Activated CD4-positive, alpha-beta T cell treated with anti-CD3 and anti-CD28 coated beads, Interleukin-2, amount 50 U/mL, for 16 hours (primary cell): ENCODE measurements at regions not wholly inside any gene's neighbourhood (a gene's known extent, or its start where the extent isn't known, plus 50 kb on each side); places are given as distances from the start of the nearest gene placed in this dataset.
"Not testable (repeated sequence)": the region's sequence is repeated elsewhere in the genome, so short reads cannot be mapped to it uniquely, and the experiment has no call there.

Experiments used
- DNase-seq: peaks from one replicate; pipeline ENCODE4 v3.0.0-alpha.2; 2020

- no peak for DNase-seq
These were observed 379.2 kb upstream of the SPAG17 start for GRCh38 chr1:118563981-118564951.

- no peak for DNase-seq
These were observed 373.9 kb upstream of the SPAG17 start for GRCh38 chr1:118558933-118559332.

GRCh38 chr1:118556936-118557335 lies 371.9 kb upstream of the SPAG17 start:
- DNase-seq, result no peak

- DNase-seq, result no peak
These were observed 370.6 kb upstream of the SPAG17 start for GRCh38 chr1:118555638-118556037.

- no peak for DNase-seq
These were observed 350.9 kb upstream of the SPAG17 start for GRCh38 chr1:118535901-118536300.

- DNase-seq, result not testable (repeated sequence)
These were observed 326.9 kb upstream of the SPAG17 start for GRCh38 chr1:118511922-118512321.

GRCh38 chr1:118504867-118505266 lies 319.8 kb upstream of the SPAG17 start:
- no peak for DNase-seq

GRCh38 chr1:118504221-118504644 lies 319.2 kb upstream of the SPAG17 start:
- DNase-seq, result no peak

- no peak for DNase-seq
These were observed 318.7 kb upstream of the SPAG17 start for GRCh38 chr1:118503752-118504151.

GRCh38 chr1:118494998-118495397 lies 310.0 kb upstream of the SPAG17 start:
- DNase-seq, result no peak

- no peak for DNase-seq
These were observed 303.8 kb upstream of the SPAG17 start for GRCh38 chr1:118488787-118489186.

- DNase-seq, result no peak
These were observed 302.9 kb upstream of the SPAG17 start for GRCh38 chr1:118487932-118488331.

GRCh38 chr1:118487091-118487490 lies 302.1 kb upstream of the SPAG17 start:
- no peak for DNase-seq

GRCh38 chr1:118486199-118486598 lies 301.2 kb upstream of the SPAG17 start:
- no peak for DNase-seq

GRCh38 chr1:118485757-118486156 lies 300.7 kb upstream of the SPAG17 start:
- DNase-seq, result no peak

- DNase-seq, result no peak
These were observed 299.9 kb upstream of the SPAG17 start for GRCh38 chr1:118484893-118485292.

- DNase-seq, result no peak
These were observed 298.4 kb upstream of the SPAG17 start for GRCh38 chr1:118483245-118484006.

GRCh38 chr1:118481126-118481525 lies 296.1 kb upstream of the SPAG17 start:
- no peak for DNase-seq

GRCh38 chr1:118479351-118479750 lies 294.3 kb upstream of the SPAG17 start:
- DNase-seq, result no peak

- no peak for DNase-seq
These were observed 288.8 kb upstream of the SPAG17 start for GRCh38 chr1:118473825-118474224.

GRCh38 chr1:118464460-118464859 lies 279.4 kb upstream of the SPAG17 start:
- not testable (repeated sequence) for DNase-seq

GRCh38 chr1:118461154-118461553 lies 276.1 kb upstream of the SPAG17 start:
- no peak for DNase-seq

GRCh38 chr1:118459871-118460270 lies 274.8 kb upstream of the SPAG17 start:
- no peak for DNase-seq

- DNase-seq, result not testable (repeated sequence)
These were observed 268.8 kb upstream of the SPAG17 start for GRCh38 chr1:118453856-118454255.
